ENCODE measurements at regions not wholly inside any gene's neighbourhood (a gene's known extent, or its start where the extent isn't known, plus 50 kb on each side); places are given as distances from the start of the nearest gene placed in this dataset.

GRCh38 chr14:82438436-82438835 is 904.8 kb upstream of the SEL1L start:
- Histone ChIP-seq H3K9me3 (ENCODE audit: control insufficient read depth in 5 of 5, low read length in 5 of 5) (peaks cover 0 to 3% (median 0%) of the 10 kb centered on the region in 5 donors), H3K36me3 (ENCODE audit: control insufficient read depth in 5 of 5, insufficient read depth in 5 of 5, low read length in 5 of 5) (no peaks in the 10 kb centered on the region)

DNA sequence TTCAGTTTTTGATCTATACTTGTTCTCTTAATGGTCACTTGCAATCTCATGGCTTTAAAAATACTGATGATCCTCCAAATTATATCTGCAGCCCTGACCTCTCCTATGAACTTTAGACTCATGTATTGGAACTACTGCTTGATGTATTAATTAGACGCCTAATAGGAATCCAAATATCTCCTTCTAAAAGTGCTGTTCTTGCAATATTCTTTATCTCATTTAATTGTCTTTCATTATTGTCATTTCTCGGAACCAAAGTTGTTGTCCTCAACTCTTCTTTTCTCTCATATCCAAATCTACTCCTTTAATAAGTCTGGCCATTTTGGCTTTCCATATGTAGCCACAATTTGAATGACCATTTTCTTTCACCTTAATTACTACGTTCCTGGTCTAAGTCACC is 907.6 kb upstream of the SEL1L start:
- no peak overlapping the region for H3K27ac ChIP-seq (ENCODE audit: low read depth, low read length)
- H3K27me3 ChIP-seq (ENCODE audit: control insufficient read depth in 5 of 5, insufficient read depth in 4 of 5, low read length in 5 of 5) = no peaks in the 10 kb centered on the region
- H3K4me1 ChIP-seq (ENCODE audit: control insufficient read depth in 5 of 5, insufficient read depth in 5 of 5, low read length in 5 of 5) = peaks cover 0 to 4% (median 0%) of the 10 kb centered on the region in 5 donors
- no peak overlapping the region for H3K4me3 ChIP-seq (ENCODE audit: low read depth in 1 of 5, low read length in 5 of 5)
- no peak overlapping the region for H3K9ac ChIP-seq (ENCODE audit: low read length in 5 of 5)
- peaks cover 0 to 3% (median 0%) of the 10 kb centered on the region in 5 donors for H3K9me3 ChIP-seq (ENCODE audit: control insufficient read depth in 5 of 5, low read length in 5 of 5)
- H3K36me3 ChIP-seq (ENCODE audit: control insufficient read depth in 5 of 5, insufficient read depth in 5 of 5, low read length in 5 of 5) = no peaks in the 10 kb centered on the region

More at GRCh38 chr14:82438436-82438835, 904.8 kb upstream of the SEL1L start:
- Histone ChIP-seq H3K27ac (ENCODE audit: low read depth, low read length) (no peak overlapping the region), H3K4me1 (ENCODE audit: control insufficient read depth in 5 of 5, insufficient read depth in 5 of 5, low read length in 5 of 5) (no peaks in the 10 kb centered on the region), H3K27me3 (ENCODE audit: control insufficient read depth in 5 of 5, insufficient read depth in 4 of 5, low read length in 5 of 5) (no peaks in the 10 kb centered on the region), H3K4me3 (ENCODE audit: low read depth in 1 of 5, low read length in 5 of 5) (no peak overlapping the region), H3K9ac (ENCODE audit: low read length in 5 of 5) (no peak overlapping the region)

GRCh38 chr14:82445810-82446570 is 912.3 kb upstream of the SEL1L start:
- Histone ChIP-seq H3K27ac (ENCODE audit: low read depth, low read length) (no peak overlapping the region), H3K4me1 (ENCODE audit: control insufficient read depth in 5 of 5, insufficient read depth in 5 of 5, low read length in 5 of 5) (peaks cover 0 to 4% (median 0%) of the 10 kb centered on the region in 5 donors), H3K27me3 (ENCODE audit: control insufficient read depth in 5 of 5, insufficient read depth in 4 of 5, low read length in 5 of 5) (no peaks in the 10 kb centered on the region), H3K36me3 (ENCODE audit: control insufficient read depth in 5 of 5, insufficient read depth in 5 of 5, low read length in 5 of 5) (no peaks in the 10 kb centered on the region), H3K9me3 (ENCODE audit: control insufficient read depth in 5 of 5, low read length in 5 of 5) (no peaks in the 10 kb centered on the region), H3K4me3 (ENCODE audit: low read depth in 1 of 5, low read length in 5 of 5) (no peak overlapping the region), H3K9ac (ENCODE audit: low read length in 5 of 5) (no peak overlapping the region)

- Histone ChIP-seq H3K27me3 (ENCODE audit: control insufficient read depth in 5 of 5, insufficient read depth in 4 of 5, low read length in 5 of 5) (no peaks in the 10 kb centered on the region), H3K4me1 (ENCODE audit: control insufficient read depth in 5 of 5, insufficient read depth in 5 of 5, low read length in 5 of 5) (peaks cover 0 to 4% (median 0%) of the 10 kb centered on the region in 5 donors), H3K36me3 (ENCODE audit: control insufficient read depth in 5 of 5, insufficient read depth in 5 of 5, low read length in 5 of 5) (no peaks in the 10 kb centered on the region), H3K9me3 (ENCODE audit: control insufficient read depth in 5 of 5, low read length in 5 of 5) (no peaks in the 10 kb centered on the region), H3K27ac (ENCODE audit: low read depth, low read length) (no peak overlapping the region), H3K4me3 (ENCODE audit: low read depth in 1 of 5, low read length in 5 of 5) (no peak overlapping the region), H3K9ac (ENCODE audit: low read length in 5 of 5) (no peak overlapping the region)
Measured at GRCh38 chr14:82447586-82447985, 913.9 kb upstream of the SEL1L start.

DNA sequence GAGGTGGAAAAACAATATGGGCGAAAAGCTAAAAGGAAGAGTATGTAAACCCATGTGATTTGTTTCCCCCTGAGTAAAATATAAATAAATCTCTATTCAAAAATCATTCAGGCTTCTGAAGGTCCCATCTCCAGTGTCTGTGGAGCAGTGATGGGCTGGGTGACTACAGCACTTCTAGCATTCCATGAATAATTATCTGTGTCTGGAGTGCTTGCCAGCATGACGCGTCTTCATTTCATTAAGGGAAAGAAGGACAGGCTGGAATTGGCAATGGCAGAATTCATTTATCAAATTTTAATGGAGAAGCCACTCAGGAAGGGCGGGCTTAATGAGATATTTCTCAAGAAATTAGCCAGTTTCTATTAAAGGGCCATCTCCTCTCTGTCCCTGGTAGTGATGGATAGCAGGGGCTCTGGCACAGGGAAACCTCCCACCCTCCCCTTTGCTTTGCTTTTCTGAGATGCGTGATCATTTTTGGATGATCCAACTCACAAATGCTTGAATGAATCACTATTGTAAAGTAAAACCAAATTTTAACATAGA is 916.3 kb upstream of the SEL1L start:
- Histone ChIP-seq H3K27ac (ENCODE audit: low read depth, low read length) (no peak overlapping the region), H3K27me3 (ENCODE audit: control insufficient read depth in 5 of 5, insufficient read depth in 4 of 5, low read length in 5 of 5) (no peaks in the 10 kb centered on the region), H3K4me1 (ENCODE audit: control insufficient read depth in 5 of 5, insufficient read depth in 5 of 5, low read length in 5 of 5) (peaks cover 0 to 4% (median 0%) of the 10 kb centered on the region in 5 donors), H3K36me3 (ENCODE audit: control insufficient read depth in 5 of 5, insufficient read depth in 5 of 5, low read length in 5 of 5) (no peaks in the 10 kb centered on the region), H3K4me3 (ENCODE audit: low read depth in 1 of 5, low read length in 5 of 5) (no peak overlapping the region), H3K9me3 (ENCODE audit: control insufficient read depth in 5 of 5, low read length in 5 of 5) (peaks cover 0 to 3% (median 0%) of the 10 kb centered on the region in 5 donors), H3K9ac (ENCODE audit: low read length in 5 of 5) (no peak overlapping the region)

DNA sequence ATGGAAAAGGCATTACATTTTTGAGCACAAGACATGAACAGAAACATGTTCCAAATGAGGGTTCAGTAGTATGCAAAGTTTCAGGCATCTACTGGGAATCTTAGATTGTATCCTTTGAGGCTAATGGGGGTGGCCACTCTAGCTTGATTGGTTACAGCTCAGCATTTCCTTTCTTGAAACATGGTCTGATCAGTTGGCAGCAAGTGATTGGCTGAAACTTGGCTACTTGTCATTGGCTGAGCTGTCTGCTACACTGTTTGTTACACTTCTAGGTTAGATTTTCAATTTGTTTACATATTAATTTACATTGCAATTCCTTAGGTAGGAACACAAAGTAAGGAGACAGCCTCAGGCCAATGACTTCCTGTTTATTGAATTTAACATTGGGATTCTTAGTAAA is 918.0 kb upstream of the SEL1L start:
- Histone ChIP-seq H3K4me3 (ENCODE audit: low read depth in 1 of 5, low read length in 5 of 5) (no peak overlapping the region), H3K9me3 (ENCODE audit: control insufficient read depth in 5 of 5, low read length in 5 of 5) (peaks cover 0 to 3% (median 0%) of the 10 kb centered on the region in 5 donors), H3K4me1 (ENCODE audit: control insufficient read depth in 5 of 5, insufficient read depth in 5 of 5, low read length in 5 of 5) (no peaks in the 10 kb centered on the region), H3K27me3 (ENCODE audit: control insufficient read depth in 5 of 5, insufficient read depth in 4 of 5, low read length in 5 of 5) (no peaks in the 10 kb centered on the region), H3K27ac (ENCODE audit: low read depth, low read length) (no peak overlapping the region), H3K36me3 (ENCODE audit: control insufficient read depth in 5 of 5, insufficient read depth in 5 of 5, low read length in 5 of 5) (no peaks in the 10 kb centered on the region), H3K9ac (ENCODE audit: low read length in 5 of 5) (no peak overlapping the region)

DNA sequence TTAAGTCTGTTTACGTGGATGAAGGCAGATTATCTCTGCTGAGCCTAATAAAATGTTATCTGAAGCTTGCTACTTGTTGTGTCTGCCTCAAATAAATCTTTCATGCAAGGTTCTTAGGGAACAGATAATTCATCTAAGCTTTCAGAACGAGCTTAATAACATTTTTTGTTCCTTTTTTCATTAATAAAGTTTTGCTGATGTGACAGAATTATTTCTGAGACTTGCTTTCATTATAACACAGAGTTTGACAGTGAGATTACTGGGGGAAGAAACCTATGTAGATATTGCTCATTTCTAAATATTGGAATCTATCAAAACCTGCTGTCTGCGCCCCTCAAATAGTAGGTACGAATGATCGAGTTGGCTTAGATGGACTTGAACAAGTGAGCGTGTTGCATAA is 948.7 kb upstream of the SEL1L start:
- Histone ChIP-seq H3K4me1 (ENCODE audit: control insufficient read depth in 5 of 5, insufficient read depth in 5 of 5, low read length in 5 of 5) (no peaks in the 10 kb centered on the region), H3K36me3 (ENCODE audit: control insufficient read depth in 5 of 5, insufficient read depth in 5 of 5, low read length in 5 of 5) (no peaks in the 10 kb centered on the region), H3K27me3 (ENCODE audit: control insufficient read depth in 5 of 5, insufficient read depth in 4 of 5, low read length in 5 of 5) (no peaks in the 10 kb centered on the region)

DNA sequence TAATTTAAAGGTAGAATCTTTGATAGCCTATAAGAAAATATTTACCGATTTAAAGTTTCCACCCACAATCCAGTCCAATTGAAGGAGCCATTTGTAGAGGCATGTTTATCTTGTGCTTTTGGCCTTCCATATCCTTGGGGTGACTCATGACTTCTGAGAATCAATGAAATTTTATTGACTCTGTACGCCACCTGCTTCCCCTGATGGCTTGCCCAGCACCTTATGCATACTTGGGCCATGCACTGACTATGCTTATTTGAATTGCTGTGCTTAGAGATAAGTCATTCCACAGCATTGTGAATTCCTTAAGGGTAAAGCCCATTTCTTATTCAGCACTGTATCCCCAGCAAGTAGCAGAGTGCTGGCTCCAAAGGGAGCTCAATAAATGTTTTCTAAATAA is 954.8 kb upstream of the SEL1L start:
- Histone ChIP-seq H3K27me3 (ENCODE audit: control insufficient read depth in 5 of 5, insufficient read depth in 4 of 5, low read length in 5 of 5) (no peaks in the 10 kb centered on the region), H3K4me3 (ENCODE audit: low read depth in 1 of 5, low read length in 5 of 5) (no peak overlapping the region), H3K9me3 (ENCODE audit: control insufficient read depth in 5 of 5, low read length in 5 of 5) (no peaks in the 10 kb centered on the region), H3K4me1 (ENCODE audit: control insufficient read depth in 5 of 5, insufficient read depth in 5 of 5, low read length in 5 of 5) (no peaks in the 10 kb centered on the region), H3K9ac (ENCODE audit: low read length in 5 of 5) (no peak overlapping the region), H3K27ac (ENCODE audit: low read depth, low read length) (no peak overlapping the region), H3K36me3 (ENCODE audit: control insufficient read depth in 5 of 5, insufficient read depth in 5 of 5, low read length in 5 of 5) (no peaks in the 10 kb centered on the region)

More for the DNA sequence above, 948.7 kb upstream of the SEL1L start:
- Histone ChIP-seq H3K9me3 (ENCODE audit: control insufficient read depth in 5 of 5, low read length in 5 of 5) (no peaks in the 10 kb centered on the region), H3K27ac (ENCODE audit: low read depth, low read length) (no peak overlapping the region), H3K4me3 (ENCODE audit: low read depth in 1 of 5, low read length in 5 of 5) (no peak overlapping the region), H3K9ac (ENCODE audit: low read length in 5 of 5) (no peak overlapping the region)

DNA sequence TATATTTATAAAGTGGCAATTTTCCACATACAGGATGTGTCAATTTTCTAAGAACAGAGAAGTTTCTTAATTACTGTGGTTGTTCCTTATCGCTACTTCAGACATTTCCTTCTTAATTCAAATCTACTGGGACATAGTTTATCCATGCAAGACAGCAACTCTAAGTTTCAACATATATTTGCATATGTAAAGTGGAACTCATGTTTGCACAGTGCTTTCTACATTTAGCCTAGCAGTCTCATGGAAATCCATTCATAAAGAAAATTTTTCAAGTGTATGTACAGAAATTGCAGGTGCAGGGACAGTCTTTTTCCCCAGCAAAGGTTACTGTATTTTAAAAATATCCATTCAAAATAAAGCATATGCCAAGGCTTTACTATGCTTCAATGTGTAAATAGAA is 956.7 kb upstream of the SEL1L start:
- H3K36me3 ChIP-seq (ENCODE audit: control insufficient read depth in 5 of 5, insufficient read depth in 5 of 5, low read length in 5 of 5) = no peaks in the 10 kb centered on the region
- H3K4me1 ChIP-seq (ENCODE audit: control insufficient read depth in 5 of 5, insufficient read depth in 5 of 5, low read length in 5 of 5) = no peaks in the 10 kb centered on the region
- no peak overlapping the region for H3K27ac ChIP-seq (ENCODE audit: low read depth, low read length)
- H3K9me3 ChIP-seq (ENCODE audit: control insufficient read depth in 5 of 5, low read length in 5 of 5) = no peaks in the 10 kb centered on the region
- no peak overlapping the region for H3K9ac ChIP-seq (ENCODE audit: low read length in 5 of 5)
- no peaks in the 10 kb centered on the region for H3K27me3 ChIP-seq (ENCODE audit: control insufficient read depth in 5 of 5, insufficient read depth in 4 of 5, low read length in 5 of 5)
- no peak overlapping the region for H3K4me3 ChIP-seq (ENCODE audit: low read depth in 1 of 5, low read length in 5 of 5)

GRCh38 chr14:82492157-82492556 is 958.5 kb upstream of the SEL1L start:
- no peaks in the 10 kb centered on the region for H3K27me3 ChIP-seq (ENCODE audit: control insufficient read depth in 5 of 5, insufficient read depth in 4 of 5, low read length in 5 of 5)
- no peaks in the 10 kb centered on the region for H3K9me3 ChIP-seq (ENCODE audit: control insufficient read depth in 5 of 5, low read length in 5 of 5)
- H3K4me1 ChIP-seq (ENCODE audit: control insufficient read depth in 5 of 5, insufficient read depth in 5 of 5, low read length in 5 of 5) = no peaks in the 10 kb centered on the region
- no peak overlapping the region for H3K4me3 ChIP-seq (ENCODE audit: low read depth in 1 of 5, low read length in 5 of 5)
- no peak overlapping the region for H3K27ac ChIP-seq (ENCODE audit: low read depth, low read length)
- H3K36me3 ChIP-seq (ENCODE audit: control insufficient read depth in 5 of 5, insufficient read depth in 5 of 5, low read length in 5 of 5) = no peaks in the 10 kb centered on the region
- H3K9ac ChIP-seq (ENCODE audit: low read length in 5 of 5) = no peak overlapping the region
